ENCODE measurements at regions not wholly inside any gene's neighbourhood (a gene's known extent, or its start where the extent isn't known, plus 50 kb on each side); places are given as distances from the start of the nearest gene placed in this dataset.
"Not testable (repeated sequence)": the region's sequence is repeated elsewhere in the genome, so short reads cannot be mapped to it uniquely, and the experiment has no call there.

DNA sequence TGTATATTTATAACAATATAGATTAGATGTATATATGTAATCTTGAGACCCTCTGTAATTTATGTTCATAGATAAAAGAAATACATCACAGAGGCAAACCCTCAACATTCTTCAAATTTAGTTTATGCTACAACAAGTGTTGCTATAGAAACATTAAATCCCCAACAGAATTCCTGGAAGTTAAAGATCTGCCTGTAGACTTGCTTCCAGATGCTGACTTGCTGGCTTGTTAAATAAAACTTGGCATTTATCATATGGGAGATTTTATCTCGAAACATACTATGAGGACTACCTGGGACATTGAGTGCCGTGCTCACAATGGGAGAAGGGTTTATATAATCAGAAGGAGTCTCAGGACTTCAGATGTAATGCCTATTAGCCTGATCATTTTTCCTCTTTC is 136.3 kb upstream of the PLXNC1 start:
- Histone ChIP-seq H4K20me1 (ENCODE audit: insufficient read depth, poor library complexity, severe bottlenecking) (no peaks in the 10 kb centered on the region), H3K9me2 (replicated peaks; ENCODE audit: insufficient read depth) (no peaks in the 10 kb centered on the region), H3K27ac (no peak overlapping the region), H3K4me3 (no peak overlapping the region), H3K36me3 (replicated peaks; ENCODE audit: insufficient read depth, low read depth) (no peaks in the 10 kb centered on the region), H3K79me2 (no peaks in the 10 kb centered on the region), H3K4me1 (ENCODE audit: insufficient read depth) (no peaks in the 10 kb centered on the region), H3K9me3 (ENCODE audit: low read depth) (no peaks in the 10 kb centered on the region), H3K4me2 (no peak overlapping the region), H3K27me3 (no peaks in the 10 kb centered on the region), H2AFZ (no peak overlapping the region)
- TF ChIP-seq, protein P1, sequence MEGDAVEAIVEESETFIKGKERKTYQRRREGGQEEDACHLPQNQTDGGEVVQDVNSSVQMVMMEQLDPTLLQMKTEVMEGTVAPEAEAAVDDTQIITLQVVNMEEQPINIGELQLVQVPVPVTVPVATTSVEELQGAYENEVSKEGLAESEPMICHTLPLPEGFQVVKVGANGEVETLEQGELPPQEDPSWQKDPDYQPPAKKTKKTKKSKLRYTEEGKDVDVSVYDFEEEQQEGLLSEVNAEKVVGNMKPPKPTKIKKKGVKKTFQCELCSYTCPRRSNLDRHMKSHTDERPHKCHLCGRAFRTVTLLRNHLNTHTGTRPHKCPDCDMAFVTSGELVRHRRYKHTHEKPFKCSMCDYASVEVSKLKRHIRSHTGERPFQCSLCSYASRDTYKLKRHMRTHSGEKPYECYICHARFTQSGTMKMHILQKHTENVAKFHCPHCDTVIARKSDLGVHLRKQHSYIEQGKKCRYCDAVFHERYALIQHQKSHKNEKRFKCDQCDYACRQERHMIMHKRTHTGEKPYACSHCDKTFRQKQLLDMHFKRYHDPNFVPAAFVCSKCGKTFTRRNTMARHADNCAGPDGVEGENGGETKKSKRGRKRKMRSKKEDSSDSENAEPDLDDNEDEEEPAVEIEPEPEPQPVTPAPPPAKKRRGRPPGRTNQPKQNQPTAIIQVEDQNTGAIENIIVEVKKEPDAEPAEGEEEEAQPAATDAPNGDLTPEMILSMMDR (IDR thresholded peaks at IDR 0.05; ENCODE audit: poor library complexity): no peak
- no peak for TF ChIP-seq EZH2 (IDR thresholded peaks at IDR 0.05; ENCODE audit: borderline replicate concordance)
- no peak for TF ChIP-seq EZH2phosphoT487 (IDR thresholded peaks at IDR 0.05; ENCODE audit: low read depth, severe bottlenecking, unreplicated experiment)
- no peak for DNase-seq (ENCODE audit: low spot score)
- 60% methylated on average over 2 of the region's 2 CpGs for WGBS (ENCODE audit: low lambda C conversion rate, missing lambda C conversion rate)

DNA sequence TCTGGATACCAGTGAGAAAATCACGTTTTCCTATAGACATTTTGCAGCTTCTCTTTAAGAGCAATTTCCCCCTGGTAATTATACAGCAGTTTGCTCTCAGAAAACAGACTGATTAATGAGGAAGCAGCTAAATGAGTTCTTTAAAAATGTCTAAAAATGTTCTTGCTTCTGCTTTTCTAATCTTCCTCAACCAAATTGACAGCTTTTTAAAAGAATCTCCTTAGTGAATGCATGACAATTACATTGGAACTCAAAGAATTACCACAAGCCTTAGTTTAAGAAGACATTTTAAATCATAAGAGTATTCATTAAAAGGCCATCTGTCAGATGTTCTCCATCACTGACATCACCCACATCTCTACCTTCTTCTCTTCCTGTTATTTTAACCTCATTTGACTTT is 135.8 kb upstream of the PLXNC1 start:
- Histone ChIP-seq H3K79me2 (no peaks in the 10 kb centered on the region), H3K4me1 (ENCODE audit: insufficient read depth) (no peaks in the 10 kb centered on the region), H3K4me3 (no peak overlapping the region), H2AFZ (no peak overlapping the region), H3K27ac (no peak overlapping the region), H3K9me3 (ENCODE audit: low read depth) (no peaks in the 10 kb centered on the region), H3K4me2 (no peak overlapping the region), H3K27me3 (no peaks in the 10 kb centered on the region), H3K36me3 (replicated peaks; ENCODE audit: insufficient read depth, low read depth) (no peaks in the 10 kb centered on the region), H3K9me2 (replicated peaks; ENCODE audit: insufficient read depth) (no peaks in the 10 kb centered on the region), H4K20me1 (ENCODE audit: insufficient read depth, poor library complexity, severe bottlenecking) (no peaks in the 10 kb centered on the region)
- WGBS (ENCODE audit: low lambda C conversion rate, missing lambda C conversion rate): 62% methylated on average over 1 of the region's 1 CpG
- TF ChIP-seq EZH2 (IDR thresholded peaks at IDR 0.05; ENCODE audit: borderline replicate concordance): no peak
- no peak for TF ChIP-seq EZH2phosphoT487 (IDR thresholded peaks at IDR 0.05; ENCODE audit: low read depth, severe bottlenecking, unreplicated experiment)
- TF ChIP-seq, protein P1 (IDR thresholded peaks at IDR 0.05; ENCODE audit: poor library complexity): no peak
- no peak for DNase-seq (ENCODE audit: low spot score)

DNA sequence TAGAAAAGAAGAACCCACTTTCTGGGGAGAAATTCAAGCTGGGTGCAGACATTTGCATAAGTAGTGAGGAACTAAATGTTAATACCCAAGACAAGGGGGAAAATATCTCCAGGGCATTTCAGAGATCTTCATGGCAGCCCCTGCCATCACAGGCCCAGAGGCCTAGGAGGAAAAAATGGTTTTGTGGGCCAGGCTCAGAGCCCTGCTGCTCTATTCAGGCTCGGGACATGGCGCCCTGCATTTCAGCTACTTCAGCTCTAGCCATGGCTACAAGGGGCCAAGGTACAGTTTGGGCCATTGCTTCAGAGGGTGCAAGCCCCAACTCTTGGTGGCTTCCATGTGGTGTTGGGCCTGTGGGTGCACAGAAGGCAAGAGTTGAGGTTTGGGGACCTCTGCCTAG is 131.1 kb upstream of the PLXNC1 start:
- not testable (repeated sequence) for H3K4me1 ChIP-seq (ENCODE audit: insufficient read depth); H3K27me3 ChIP-seq; H3K4me2 ChIP-seq; H2AFZ ChIP-seq; H4K20me1 ChIP-seq (ENCODE audit: insufficient read depth, poor library complexity, severe bottlenecking); H3K79me2 ChIP-seq; H3K27ac ChIP-seq; H3K4me3 ChIP-seq; H3K36me3 ChIP-seq (replicated peaks; ENCODE audit: insufficient read depth, low read depth); DNase-seq (ENCODE audit: low spot score); H3K9me3 ChIP-seq (ENCODE audit: low read depth); H3K9me2 ChIP-seq (replicated peaks; ENCODE audit: insufficient read depth)
- WGBS (ENCODE audit: low lambda C conversion rate, missing lambda C conversion rate): 85% methylated on average over 2 of the region's 2 CpGs

DNA sequence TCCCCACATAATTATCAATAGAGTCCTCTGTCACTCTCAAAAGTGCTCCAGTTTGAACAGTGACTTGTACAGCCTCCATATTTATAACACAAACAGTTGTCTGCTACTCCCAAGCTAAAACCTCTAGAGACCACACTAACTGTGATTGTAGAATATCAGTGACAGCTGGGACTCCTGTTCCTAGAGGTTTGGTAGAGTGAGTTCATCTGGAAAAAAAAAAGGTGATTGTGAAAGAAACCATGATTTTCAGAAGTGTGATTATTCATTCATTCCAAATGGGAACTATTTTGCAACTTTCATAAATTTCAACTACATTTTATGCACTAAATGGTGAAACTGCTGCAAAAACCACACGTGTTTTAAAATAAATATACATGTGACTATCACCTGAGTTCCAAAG is 128.0 kb upstream of the PLXNC1 start:
- DNase-seq (ENCODE audit: low spot score): no peak
- no peaks in the 10 kb centered on the region for H4K20me1 ChIP-seq (ENCODE audit: insufficient read depth, poor library complexity, severe bottlenecking)
- TF ChIP-seq EZH2phosphoT487 (IDR thresholded peaks at IDR 0.05; ENCODE audit: low read depth, severe bottlenecking, unreplicated experiment): no peak
- TF ChIP-seq EZH2 (IDR thresholded peaks at IDR 0.05; ENCODE audit: borderline replicate concordance): no peak
- TF ChIP-seq, protein P1 (IDR thresholded peaks at IDR 0.05; ENCODE audit: poor library complexity): no peak
- no peaks in the 10 kb centered on the region for H3K9me2 ChIP-seq (replicated peaks; ENCODE audit: insufficient read depth)
- no peaks in the 10 kb centered on the region for H3K27me3 ChIP-seq
- no peaks in the 10 kb centered on the region for H3K79me2 ChIP-seq
- H3K27ac ChIP-seq: no peak overlapping the region
- no peak overlapping the region for H2AFZ ChIP-seq
- H3K36me3 ChIP-seq (replicated peaks; ENCODE audit: insufficient read depth, low read depth): no peaks in the 10 kb centered on the region
- H3K4me3 ChIP-seq: no peak overlapping the region
- H3K4me1 ChIP-seq (ENCODE audit: insufficient read depth): no peaks in the 10 kb centered on the region
- WGBS (ENCODE audit: low lambda C conversion rate, missing lambda C conversion rate): 75% methylated on average over 1 of the region's 1 CpG
- no peaks in the 10 kb centered on the region for H3K9me3 ChIP-seq (ENCODE audit: low read depth)
- no peak overlapping the region for H3K4me2 ChIP-seq

Data from hepatocyte (in vitro differentiated cells).